OCI-LY7 (cell line): ENCODE measurements at regions not wholly inside any gene's neighbourhood (a gene's known extent, or its start where the extent isn't known, plus 50 kb on each side); places are given as distances from the start of the nearest gene placed in this dataset.

Experiments
- CTCF ChIP-seq: fragments of 200-600 bp; sonication (generic); conservative IDR thresholded peaks from 2 replicates; pipeline ENCODE4 v1.5.1; 2014; ENCODE audit warnings: mild to moderate bottlenecking, antibody characterized with exemption, low read length, moderate library complexity, mixed read lengths
- EZH2phosphoT487 ChIP-seq: fragments of 200-600 bp; sonication (generic); IDR thresholded peaks from 2 replicates; pipeline ENCODE4 v1.6.1; 2018; ENCODE audit warnings: low read depth, borderline replicate concordance, mild to moderate bottlenecking, mixed run types, antibody characterized with exemption, low read length, moderate library complexity, mixed read lengths

- TF ChIP-seq CTCF (no peak), EZH2phosphoT487 (no peak)
Observed at GRCh38 chr13:94799299-94799698, 87.0 kb upstream of the SOX21 start.
